GM21515 (cell line): ENCODE measurements at regions not wholly inside any gene's neighbourhood (a gene's known extent, or its start where the extent isn't known, plus 50 kb on each side); places are given as distances from the start of the nearest gene placed in this dataset.
"Not testable (repeated sequence)": the region's sequence is repeated elsewhere in the genome, so short reads cannot be mapped to it uniquely, and the experiment has no call there.

Experiments used
- ATAC-seq: cut with Tn5 transposase; IDR thresholded peaks from one replicate; pipeline ENCODE4 v1.9.1; 2021; ENCODE audit not compliant: unreplicated experiment

DNA sequence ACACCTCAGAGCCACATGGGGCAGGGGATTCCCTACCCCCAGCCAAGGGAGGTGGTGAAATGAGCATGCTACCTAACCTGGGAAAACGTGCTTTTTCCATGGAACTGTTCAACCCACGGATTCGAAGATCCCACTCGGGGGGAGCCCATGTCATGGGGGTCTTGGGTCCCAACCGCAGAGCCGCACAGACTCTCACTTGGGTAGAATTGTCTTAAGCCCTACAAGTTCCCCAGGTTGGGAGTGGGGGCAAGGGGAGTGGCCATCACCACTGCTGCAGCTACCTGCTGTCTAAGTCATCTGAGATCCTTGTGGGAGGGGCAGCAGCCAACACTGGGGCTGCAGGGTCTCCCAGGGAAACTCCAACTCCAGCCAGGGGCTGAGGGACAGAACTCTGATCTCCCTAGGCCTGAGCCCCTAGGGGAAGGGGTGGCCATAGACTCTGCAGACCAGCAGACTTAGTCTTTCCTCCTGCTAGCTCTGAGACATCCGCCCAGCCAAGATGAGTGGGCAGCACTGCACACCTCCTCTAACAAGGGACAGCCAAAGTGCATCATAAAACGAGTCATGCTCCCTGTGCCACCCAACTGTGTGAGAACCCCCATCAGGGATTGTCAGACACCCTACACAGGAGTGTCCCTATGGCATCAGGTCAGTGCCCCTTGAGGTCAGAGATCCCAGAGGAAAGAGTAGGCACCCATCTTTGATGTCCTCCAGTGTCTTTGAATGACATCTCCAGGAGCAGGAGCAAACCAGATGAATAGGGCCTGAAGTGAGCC is 610.4 kb upstream of the SLITRK6 start:
- ATAC-seq: no peak

DNA sequence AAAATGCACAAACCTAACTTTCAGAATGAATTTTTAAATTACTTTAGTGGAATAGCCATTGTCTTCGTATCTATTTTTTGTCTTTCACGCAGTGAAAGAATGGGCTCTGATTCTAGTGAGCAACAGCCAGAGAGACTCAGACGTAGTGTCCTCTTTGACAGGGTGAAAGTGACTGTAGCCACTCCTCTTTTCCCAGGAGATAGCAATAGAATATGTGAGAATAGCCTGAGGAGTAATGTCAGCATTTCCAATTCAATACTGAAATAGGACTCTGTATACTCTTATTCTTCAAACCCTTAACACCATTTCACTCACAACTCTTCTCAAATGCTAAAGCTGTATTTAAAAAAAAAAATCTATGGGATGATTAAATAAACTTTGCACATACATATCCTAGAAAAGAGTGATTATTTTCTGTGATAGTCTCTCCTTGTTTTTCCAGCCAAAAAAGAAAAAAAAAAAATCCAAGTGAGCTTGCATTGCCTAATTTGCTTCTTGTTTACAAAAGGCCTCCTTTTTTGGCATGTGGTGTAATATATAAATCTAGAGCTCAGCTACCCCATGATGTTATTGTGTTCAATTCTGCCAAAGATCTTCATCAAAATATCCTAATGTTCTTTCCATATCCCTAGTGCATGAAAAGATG is 626.1 kb upstream of the SLITRK6 start:
- ATAC-seq: no peak

DNA sequence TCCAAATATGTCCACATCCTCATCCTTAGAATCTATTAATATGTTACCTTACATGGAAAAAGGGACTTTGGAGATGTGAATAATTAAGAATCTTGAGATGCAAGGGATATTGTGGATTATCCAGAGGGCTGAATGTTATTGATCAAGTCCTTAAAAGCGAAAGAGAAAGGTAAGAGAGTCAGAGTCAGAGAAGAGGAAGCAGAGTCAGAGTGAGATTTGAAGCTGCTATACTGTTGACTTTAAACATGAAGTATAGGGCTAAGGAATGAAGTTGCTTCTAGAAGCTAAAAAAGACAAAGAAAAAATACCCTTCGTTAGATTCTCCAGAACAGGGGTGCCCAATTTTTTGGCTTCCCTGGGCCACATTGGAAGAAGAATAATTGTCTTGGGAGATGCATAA is 627.2 kb upstream of the SLITRK6 start:
- ATAC-seq: no peak

DNA sequence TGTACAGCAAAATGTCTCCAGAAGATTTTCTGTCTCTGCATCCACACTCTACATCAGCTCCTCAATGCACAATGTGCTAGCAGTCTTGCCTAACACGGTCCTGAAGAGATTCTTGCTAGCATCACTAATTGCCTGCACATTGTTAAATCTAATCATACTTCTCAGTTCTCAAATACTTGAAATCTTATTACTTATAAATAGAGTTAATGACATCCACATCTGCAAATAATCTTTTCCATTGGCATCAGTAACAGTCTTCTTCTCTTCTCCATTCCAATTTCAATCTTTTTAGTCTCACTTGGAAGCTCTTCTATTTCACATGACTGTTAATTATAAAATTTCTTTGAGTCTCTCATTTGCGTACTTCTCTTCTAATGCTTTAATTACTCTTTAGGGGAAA is 630.5 kb upstream of the SLITRK6 start:
- ATAC-seq: no peak

DNA sequence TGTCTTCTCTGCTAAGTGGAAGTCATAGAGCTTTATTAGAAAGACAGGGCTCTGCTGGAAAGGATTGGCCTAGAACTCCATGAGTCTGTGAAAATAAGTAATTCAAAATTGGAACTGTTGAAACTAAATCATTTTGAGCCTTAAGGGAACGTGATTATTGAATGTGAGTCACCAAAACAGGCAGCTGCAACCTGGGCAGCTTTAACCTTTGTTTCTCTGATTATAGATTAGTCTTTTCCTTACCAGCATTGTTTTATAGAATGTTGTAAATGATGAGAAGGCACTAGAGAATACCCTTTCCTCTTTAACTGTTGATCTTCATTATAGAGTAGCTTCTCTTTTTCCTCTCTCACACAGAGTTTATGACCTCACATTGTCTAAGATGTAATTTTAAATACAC is 638.8 kb upstream of the SLITRK6 start:
- no peak for ATAC-seq

DNA sequence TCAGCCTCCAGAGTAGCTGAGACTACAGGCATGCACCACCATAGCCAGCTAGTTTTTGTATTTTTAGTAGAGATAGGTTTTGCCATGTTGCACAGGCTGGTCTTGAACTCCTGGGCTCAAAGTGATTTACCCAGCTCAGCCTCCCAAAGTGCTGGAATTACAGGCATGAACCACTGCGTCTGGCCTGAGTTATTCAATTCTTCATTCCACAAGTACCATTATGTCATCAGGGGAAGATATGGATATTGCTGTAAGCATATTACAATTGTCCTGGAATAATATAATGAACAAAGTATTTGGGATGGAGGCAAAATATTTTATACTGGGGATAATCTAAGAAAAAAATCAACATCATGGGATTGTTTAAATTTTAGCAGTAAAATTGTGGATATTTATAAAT is 646.0 kb upstream of the SLITRK6 start:
- ATAC-seq: no peak

DNA sequence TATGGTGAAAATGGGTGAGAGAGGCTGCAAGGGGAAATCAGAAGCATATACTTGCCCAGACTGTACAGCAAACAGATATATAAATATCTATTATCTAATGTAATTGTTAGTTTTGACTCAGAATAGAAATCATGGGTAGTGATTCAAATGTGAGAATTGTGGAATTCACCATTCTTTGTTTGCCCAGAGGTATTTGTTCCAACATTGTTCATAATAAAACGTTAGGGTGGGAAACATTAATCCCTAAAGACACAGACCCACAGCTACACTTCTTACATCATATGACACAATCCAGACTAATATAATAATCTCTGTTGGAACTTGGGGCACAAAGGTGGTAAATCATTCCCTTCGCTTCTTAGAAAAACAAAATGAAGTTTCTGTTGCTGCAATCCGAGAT is 646.5 kb upstream of the SLITRK6 start:
- no peak for ATAC-seq

DNA sequence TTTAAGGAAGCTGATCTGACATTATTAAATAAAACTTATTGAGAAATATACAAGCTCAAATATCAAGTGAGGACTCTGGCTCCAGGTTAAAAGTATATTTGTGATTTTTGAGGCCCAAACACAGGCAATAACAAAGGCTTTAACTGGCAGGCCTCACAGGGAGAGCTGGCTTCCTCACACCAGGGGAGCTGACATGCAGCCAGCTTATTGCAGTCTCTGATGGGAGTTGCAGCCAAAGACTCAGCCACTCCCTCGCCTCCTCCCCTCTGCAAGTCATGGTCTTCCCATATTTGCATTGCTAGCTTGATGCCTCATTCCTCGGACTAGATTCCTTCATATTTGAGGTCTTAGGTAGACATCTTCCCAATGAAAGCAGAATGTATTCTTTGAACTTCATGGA is 647.1 kb upstream of the SLITRK6 start:
- ATAC-seq: no peak

DNA sequence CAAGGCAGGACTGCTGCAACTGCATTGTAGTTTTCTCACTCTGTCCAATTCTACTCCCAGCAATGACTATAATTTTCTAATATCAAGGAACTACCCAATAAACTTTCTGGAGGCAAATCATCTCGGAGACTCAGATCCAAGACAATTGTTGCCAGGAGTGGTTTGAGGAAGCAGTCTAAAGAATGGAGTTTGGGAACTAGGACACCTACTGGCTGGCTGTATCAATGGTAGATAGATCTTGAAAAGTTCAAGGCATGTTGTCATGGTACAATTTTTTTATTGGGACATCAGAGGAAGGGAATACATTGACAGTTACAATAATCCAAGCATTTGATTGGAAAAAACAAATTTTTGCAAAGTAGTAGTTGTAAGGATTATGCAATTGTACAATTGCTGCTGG is 648.3 kb upstream of the SLITRK6 start:
- ATAC-seq: no peak

DNA sequence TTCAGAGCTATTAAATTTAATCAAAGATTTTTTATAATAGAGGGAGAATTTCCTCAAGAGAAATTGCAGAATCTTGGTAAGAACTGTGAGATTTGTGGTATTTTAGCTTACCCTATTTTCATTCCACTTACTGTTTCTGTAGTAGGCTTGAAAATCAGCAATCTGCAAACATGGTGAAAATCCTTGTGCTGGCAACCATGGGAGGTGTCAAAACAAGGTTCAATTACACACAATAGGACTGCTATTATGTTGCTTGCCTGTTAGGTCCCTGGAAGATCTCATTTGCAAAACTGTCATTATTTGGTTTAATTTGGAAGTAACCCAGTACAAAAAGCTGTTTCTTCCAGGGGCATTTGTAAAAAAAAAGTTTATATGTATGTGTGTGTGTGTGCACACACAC is 662.8 kb upstream of the SLITRK6 start:
- ATAC-seq: no peak

DNA sequence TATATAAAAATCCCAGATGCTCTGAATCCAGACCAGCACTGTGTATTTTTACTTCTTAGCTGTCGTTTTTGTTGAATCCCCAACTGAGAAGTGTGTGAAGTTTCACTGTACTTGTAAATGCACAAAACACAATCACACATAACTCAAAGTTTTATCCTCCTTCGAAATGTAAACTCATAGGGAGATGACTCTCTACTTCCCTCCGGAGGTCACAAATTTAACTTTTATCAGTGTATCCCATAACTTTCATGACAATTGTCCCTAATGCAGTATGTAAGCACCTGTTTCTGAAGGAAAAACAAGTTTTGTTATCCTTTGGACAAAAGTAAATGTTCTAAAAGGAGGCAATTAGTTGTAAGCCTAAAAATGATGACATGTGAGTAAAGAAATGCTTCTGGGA is 665.0 kb upstream of the SLITRK6 start:
- no peak for ATAC-seq

DNA sequence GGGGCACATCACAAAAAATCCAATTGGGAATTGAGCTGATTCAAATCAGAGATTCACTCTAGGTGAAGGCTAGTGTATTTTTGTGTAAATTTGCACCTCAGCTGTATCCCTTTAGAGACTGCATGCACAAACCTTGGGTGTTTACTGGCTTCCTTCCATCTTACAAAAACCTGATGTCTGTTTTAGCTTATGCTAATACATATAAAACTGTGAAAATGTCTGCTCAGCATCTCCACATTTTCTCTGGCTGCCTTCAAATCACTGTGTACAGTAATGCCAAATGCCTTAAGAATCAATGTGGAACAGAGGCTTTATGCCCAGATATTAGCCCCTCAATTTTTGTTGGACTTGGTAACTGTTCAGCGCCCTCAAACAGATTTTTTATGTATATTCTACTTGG is 675.8 kb upstream of the SLITRK6 start:
- ATAC-seq: no peak

DNA sequence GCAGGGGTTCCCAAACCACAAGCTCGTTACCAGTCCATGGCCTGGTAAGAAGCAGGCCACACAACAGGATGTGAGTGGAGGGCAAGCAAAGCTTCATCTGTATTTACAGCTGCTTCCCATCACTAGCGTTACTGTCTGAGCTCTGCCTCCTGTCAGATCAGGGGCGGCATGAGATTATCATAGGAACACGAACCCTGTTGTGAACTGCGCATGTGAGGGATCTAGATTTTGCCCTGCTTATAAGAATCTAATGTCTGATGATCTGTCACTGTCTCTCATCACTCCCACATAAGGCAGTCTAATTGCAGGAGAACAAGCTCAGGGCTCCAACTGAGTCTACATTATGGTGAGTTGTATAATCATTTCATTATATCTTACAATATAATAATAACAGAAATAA is 677.4 kb upstream of the SLITRK6 start:
- no peak for ATAC-seq

DNA sequence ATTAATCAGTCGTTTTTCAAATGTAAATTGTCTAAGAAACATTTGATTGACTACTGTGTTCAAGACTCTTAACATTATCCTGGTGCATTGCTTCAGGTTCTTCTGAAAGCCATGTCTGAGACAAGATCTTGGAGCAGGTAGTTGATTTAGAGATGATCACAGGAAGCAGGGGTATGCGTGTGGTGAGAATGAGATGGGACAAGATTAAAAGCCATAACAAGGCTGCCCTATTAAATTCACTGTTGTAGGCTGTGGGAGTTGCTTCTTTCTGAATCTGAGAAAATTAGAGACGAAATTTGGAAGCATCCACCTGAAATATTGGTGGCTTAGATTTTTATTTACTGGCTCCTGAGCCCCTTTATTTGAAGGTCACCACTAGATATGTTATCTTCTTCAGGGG is 687.4 kb upstream of the SLITRK6 start:
- ATAC-seq: no peak

DNA sequence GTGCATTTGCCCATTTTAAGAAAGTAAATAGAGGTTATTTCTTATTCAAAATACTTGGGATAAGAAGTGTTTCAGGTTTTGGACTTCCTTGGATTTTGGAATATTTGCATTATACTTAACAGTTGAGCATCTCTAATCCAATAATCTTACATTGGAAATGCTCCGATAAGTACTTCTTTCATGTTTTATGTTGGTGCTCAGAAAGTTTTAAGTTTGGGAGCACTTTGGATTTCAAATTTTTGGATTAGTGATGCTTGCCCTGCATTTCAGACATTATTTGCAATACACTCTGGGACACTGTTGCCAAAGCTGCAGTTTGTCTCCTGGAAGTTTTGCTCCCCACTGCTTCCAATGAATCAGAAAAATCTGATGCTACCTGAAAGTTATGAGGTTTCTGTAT is 691.9 kb upstream of the SLITRK6 start:
- ATAC-seq: no peak

DNA sequence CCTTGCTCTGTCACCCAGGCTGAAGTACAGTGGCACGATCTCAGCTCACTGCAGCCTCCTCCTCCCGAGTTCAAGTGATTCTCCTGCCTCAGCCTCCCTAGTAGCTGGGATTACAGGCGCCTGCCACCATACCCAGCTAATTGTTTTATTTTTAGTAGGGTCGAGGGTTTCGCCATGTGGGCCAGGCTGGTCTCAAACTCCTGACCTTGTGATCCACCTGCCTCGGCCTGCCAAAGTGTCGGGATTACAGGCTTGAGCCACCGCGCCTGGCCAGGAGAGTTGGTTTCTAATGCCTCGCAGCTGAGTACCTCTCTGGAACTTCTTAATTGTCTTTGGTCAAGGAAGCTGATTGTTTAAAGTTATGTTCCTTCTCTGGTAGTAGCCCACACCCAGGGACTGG is 702.7 kb upstream of the SLITRK6 start:
- ATAC-seq: not testable (repeated sequence)

DNA sequence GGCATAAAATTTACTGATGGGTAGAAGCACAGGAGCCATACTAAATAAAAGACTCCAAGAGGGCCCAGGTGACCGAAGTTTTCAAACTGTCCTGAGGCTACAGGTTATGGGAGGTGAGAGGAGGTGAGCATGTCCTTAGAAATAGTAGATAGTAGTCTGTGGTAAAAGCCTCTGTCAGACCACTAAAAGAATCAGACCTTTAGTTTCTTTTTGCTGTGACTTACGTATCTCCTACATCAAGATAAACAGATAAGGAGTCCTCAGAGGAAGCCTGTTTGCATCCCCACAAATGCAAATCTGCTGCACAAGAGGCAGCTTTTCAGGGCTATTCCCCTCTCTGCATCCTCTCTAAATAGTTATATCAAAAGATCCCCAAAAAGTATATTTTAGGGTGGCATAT is 711.6 kb upstream of the SLITRK6 start:
- ATAC-seq: no peak

DNA sequence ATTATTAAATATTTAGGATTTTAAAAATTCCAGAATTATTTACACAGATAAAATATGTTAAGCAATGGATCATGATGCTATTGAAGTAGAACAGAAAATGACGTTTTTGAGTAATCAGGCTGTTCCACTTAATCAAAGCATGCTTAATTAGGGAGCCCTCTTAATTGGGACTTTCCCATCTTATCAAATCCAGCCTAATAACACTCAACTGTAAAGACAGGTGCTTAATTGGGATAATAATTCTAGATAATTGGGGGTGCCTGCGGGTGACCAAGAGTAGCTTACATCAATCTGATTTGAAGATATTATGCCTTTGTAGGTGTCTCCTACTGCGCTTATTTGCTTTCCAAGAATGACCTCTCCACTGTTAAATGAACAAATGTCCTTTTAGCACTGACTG is 742.2 kb upstream of the SLITRK6 start:
- ATAC-seq: no peak

DNA sequence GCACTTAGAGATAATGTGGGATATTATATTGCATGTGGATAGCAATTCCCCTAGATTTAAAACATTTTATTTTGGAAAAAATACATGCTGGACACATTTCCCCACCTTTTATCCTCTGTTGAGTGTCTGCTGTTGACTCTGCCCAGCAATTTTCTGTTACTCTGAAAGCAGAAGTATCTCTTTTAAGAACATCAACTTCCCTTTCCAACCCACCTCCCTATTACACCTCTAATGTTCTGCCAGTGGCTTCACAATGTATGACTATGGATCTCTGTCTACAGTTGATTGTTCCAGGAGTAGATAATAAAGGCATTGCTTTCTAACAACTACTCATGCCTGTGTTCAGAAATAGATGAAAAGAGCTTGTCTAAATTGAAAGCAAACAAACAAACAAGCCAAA is 754.8 kb upstream of the SLITRK6 start:
- no peak for ATAC-seq

DNA sequence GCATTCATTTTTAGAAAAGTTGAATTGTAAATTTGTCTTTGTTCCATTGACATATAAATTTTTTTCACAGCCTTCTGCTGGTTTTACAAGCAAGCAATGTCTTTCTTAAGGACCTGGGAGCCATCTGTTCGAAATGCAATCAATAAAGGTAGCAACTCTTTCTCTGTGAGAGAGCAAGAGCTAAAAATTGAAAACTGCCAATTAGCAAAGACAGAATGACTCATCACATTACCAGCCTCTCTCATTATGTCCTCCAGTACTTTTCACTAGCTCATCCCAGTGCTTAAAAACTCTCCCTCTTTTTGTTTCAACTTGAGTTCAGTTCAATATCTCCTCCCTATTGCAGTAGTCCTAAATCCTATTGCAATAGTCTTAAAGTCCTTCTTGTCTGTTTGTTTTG is 760.7 kb upstream of the SLITRK6 start:
- ATAC-seq: no peak

DNA sequence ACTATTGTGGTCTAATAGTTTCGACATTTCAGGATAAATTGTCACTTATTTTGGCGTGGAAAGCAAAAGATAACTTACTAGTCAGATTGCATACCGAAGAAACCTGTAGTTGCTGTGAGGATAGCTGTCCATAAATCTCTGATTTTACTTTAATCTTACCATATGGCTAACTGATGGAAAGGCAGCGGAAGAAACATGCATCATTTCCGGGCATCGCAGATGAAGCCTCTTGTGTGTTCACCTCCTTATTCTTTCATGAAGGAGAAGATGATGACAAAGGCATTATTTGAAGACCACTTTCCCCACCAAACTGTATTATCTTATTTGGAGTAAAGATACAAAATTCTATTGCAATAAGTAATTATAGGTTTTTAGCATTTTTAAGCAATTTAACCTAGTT is 763.6 kb upstream of the SLITRK6 start:
- ATAC-seq: no peak

DNA sequence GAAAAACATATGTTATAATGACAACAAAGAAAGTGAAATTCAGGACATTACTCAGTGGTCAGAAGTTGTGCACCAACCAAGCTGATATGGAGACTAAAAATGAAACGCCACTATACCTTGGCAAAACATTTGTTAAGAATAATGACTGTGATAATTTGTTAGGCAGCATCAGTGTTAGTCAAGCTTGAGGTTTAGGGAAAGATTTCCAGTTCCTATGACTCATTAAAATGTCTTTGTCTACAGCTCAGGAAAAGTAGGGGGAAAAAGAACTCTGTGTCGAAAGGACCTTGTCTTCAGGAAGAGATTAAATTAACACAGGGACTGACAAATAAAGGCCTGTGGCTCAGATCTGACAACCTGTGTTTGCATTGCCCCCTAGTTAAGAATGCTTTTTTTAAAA is 764.1 kb upstream of the SLITRK6 start:
- no peak for ATAC-seq

DNA sequence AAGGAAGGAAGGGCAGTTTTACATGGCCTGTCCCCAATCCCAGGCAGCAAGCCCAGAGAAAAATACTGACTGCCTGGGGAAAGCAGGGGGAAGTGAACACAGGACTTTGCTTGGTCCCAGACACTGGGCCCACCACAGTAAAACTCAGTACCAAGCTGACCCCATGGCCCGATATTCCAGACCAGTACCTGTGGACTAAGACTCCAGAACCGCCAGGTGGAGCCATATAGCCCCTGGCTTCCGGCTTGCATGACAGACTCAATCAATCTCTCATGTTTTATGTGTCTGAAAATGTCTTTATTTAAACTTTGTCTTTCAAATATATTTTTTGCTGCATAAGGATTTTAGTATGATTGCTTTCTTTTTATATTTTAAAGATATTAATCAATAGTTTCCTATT is 767.9 kb upstream of the SLITRK6 start:
- ATAC-seq: no peak
